Left ventricle myocardium inferior (tissue), 1 donor: ENCODE measurements at regions not wholly inside any gene's neighbourhood (a gene's known extent, or its start where the extent isn't known, plus 50 kb on each side); places are given as distances from the start of the nearest gene placed in this dataset.
A peak's percentile ranks its signal among the peaks of the same experiment; 100 is the strongest.

Experiments used
- DNase-seq: peaks from one replicate; pipeline ENCODE4 v3.0.0-alpha.2; 2020
- H3K27ac ChIP-seq: fragments of 200-600 bp; replicated peaks from 2 replicates; pipeline ENCODE4 v1.8.0; 2021
- H3K27me3 ChIP-seq: fragments of 200-600 bp; 2 replicates; pipeline ENCODE4 v1.8.0; 2021; ENCODE audit warnings: low read depth
- H3K36me3 ChIP-seq: fragments of 200-600 bp; 2 replicates; pipeline ENCODE4 v1.8.0; 2021
- H3K4me1 ChIP-seq: fragments of 200-600 bp; 2 replicates; pipeline ENCODE4 v1.8.0; 2021
- H3K4me3 ChIP-seq: fragments of 200-600 bp; 2 replicates; pipeline ENCODE4 v1.8.0; 2021; ENCODE audit warnings: mild to moderate bottlenecking, moderate library complexity
- H3K9me3 ChIP-seq: fragments of 200-600 bp; replicated peaks from 2 replicates; pipeline ENCODE4 v1.8.0; 2021
- CTCF ChIP-seq: fragments of 200-600 bp; IDR thresholded peaks from 2 replicates; pipeline ENCODE4 v1.8.0; 2021; ENCODE audit warnings: antibody characterized with exemption, mild to moderate bottlenecking, borderline replicate concordance
- intact Hi-C: fragments of 100-400 bp; cut with micrococcal nuclease; formaldehyde crosslinking; loops from one replicate; pipeline ENCODE4 v1.11.0; 2022
- donor health status: DM: no; HTN: yes; CAD: no; lungs with severe emphysema.

- intact Hi-C loops: no loop called here
- Histone ChIP-seq H3K9me3 (no peaks in the 10 kb centered on the region), H3K4me3 (no peak overlapping the region), H3K4me1 (peaks cover 82% of the 10 kb centered on the region), H3K27me3 (no peaks in the 10 kb centered on the region), H3K27ac (no peak overlapping the region), H3K36me3 (no peaks in the 10 kb centered on the region)
- TF ChIP-seq CTCF: no peak
- DNase-seq: no peak
These were observed 165.5 kb upstream of the HAAO start for GRCh38 chr2:42957861-42958301.

GRCh38 chr2:42957109-42957860, 164.9 kb upstream of the HAAO start:
- DNase-seq: no peak
- intact Hi-C loops: no loop called here
- Histone ChIP-seq H3K36me3 (no peaks in the 10 kb centered on the region), H3K27ac (no peak overlapping the region), H3K27me3 (no peaks in the 10 kb centered on the region), H3K4me1 (peaks cover 82% of the 10 kb centered on the region), H3K4me3 (no peak overlapping the region), H3K9me3 (no peaks in the 10 kb centered on the region)
- TF ChIP-seq CTCF: no peak

GRCh38 chr2:42954227-42954962, 162.0 kb upstream of the HAAO start:
- Histone ChIP-seq H3K27ac (peak overlapping the region; percentile 89), H3K4me1 (peaks cover 78% of the 10 kb centered on the region), H3K9me3 (no peaks in the 10 kb centered on the region), H3K4me3 (no peak overlapping the region), H3K27me3 (no peaks in the 10 kb centered on the region), H3K36me3 (no peaks in the 10 kb centered on the region)
- TF ChIP-seq CTCF: peak; percentile 19
- DNase-seq: no peak
- intact Hi-C loops: no loop called here

- H3K9me3 ChIP-seq: no peaks in the 10 kb centered on the region
- H3K4me1 ChIP-seq: peaks cover 66% of the 10 kb centered on the region
- H3K27ac ChIP-seq: peak overlapping the region; percentile 89
- TF ChIP-seq CTCF: no peak
- intact Hi-C loops: no loop called here
- H3K36me3 ChIP-seq: no peaks in the 10 kb centered on the region
- no peaks in the 10 kb centered on the region for H3K27me3 ChIP-seq
- no peak overlapping the region for H3K4me3 ChIP-seq
- no peak for DNase-seq
These were observed 160.8 kb upstream of the HAAO start for GRCh38 chr2:42953216-42953615.

GRCh38 chr2:42951263-42951938, 159.0 kb upstream of the HAAO start:
- H3K27ac ChIP-seq: peak overlapping the region; percentile 89
- no peaks in the 10 kb centered on the region for H3K36me3 ChIP-seq
- H3K27me3 ChIP-seq: no peaks in the 10 kb centered on the region
- no peak for TF ChIP-seq CTCF
- no peaks in the 10 kb centered on the region for H3K9me3 ChIP-seq
- intact Hi-C loops: no loop called here
- H3K4me1 ChIP-seq: peaks cover 70% of the 10 kb centered on the region
- H3K4me3 ChIP-seq: no peak overlapping the region
- no peak for DNase-seq
